H1 (cell line): ENCODE measurements at regions not wholly inside any gene's neighbourhood (a gene's known extent, or its start where the extent isn't known, plus 50 kb on each side); places are given as distances from the start of the nearest gene placed in this dataset.

ENCODE experiments used
- CTCF ChIA-PET: fragments of 300-600 bp; sonication (Branson Sonifier 250); formaldehyde crosslinking; loops from one replicate; lab custom pipeline; 2021; ENCODE audit not compliant: partially characterized antibody; lab: Charles Lee
- POLR2A ChIA-PET: fragments of 300-600 bp; sonication (Branson Sonifier 250); formaldehyde crosslinking; loops from one replicate; lab custom pipeline; 2021; ENCODE audit warnings: inconsistent platforms; ENCODE audit not compliant: partially characterized antibody; lab: Charles Lee
- DNase-seq, 2 experiments: peaks; one replicate each; pipeline versions ENCODE4 v3.0.0 to v3.0.0-alpha.2; 2010 to 2022; ENCODE audit warnings: low spot score in 2 of 2, low read depth in 1 of 2, mixed read lengths in 1 of 2
- FAIRE-seq: peaks from 2 replicates; lab custom pipeline; 2011; peaks lifted over from hg19 to GRCh38; lab: Jason Lieb, UNC
- H2AFZ ChIP-seq: 2 replicates; pipeline ENCODE4 v1.8.1; 2012; ENCODE audit warnings: low read length, inconsistent platforms
- H2AK5ac ChIP-seq: 2 replicates; pipeline ENCODE4 v1.6.1; 2013; ENCODE audit warnings: low read depth, low read length
- H2BK120ac ChIP-seq: replicated peaks from 2 replicates; pipeline ENCODE3; 2013; ENCODE audit warnings: low read depth, low read length, inconsistent platforms
- H2BK12ac ChIP-seq: 2 replicates; pipeline ENCODE4 v1.6.1; 2013; ENCODE audit warnings: low read depth, low read length
- H2BK15ac ChIP-seq: 2 replicates; pipeline ENCODE4 v1.6.1; 2013; ENCODE audit warnings: low read length
- H2BK20ac ChIP-seq: 2 replicates; pipeline ENCODE4 v1.6.1; 2013; ENCODE audit warnings: low read length
- H2BK5ac ChIP-seq: 2 replicates; pipeline ENCODE4 v1.6.1; 2013; ENCODE audit warnings: low read depth, low read length
- H3K14ac ChIP-seq: 2 replicates; pipeline ENCODE4 v1.6.1; 2013; ENCODE audit warnings: inconsistent platforms; ENCODE audit not compliant: insufficient read length
- H3K18ac ChIP-seq: 2 replicates; pipeline ENCODE4 v1.6.1; 2013; ENCODE audit warnings: low read length; ENCODE audit errors: extremely low read depth
- H3K23ac ChIP-seq: 2 replicates; pipeline ENCODE4 v1.6.1; 2013; ENCODE audit warnings: inconsistent platforms; ENCODE audit not compliant: insufficient read length
- H3K23me2 ChIP-seq: 2 replicates; pipeline ENCODE4 v1.6.1; 2013; ENCODE audit warnings: low read depth, low read length
- H3K27ac ChIP-seq: 2 replicates; pipeline ENCODE4 v1.6.1; 2011; ENCODE audit warnings: low read depth, low read length, inconsistent platforms
- H3K27me3 ChIP-seq, 4 experiments: replicated peaks in 1 of 4; 1 replicate in 1 of 4; 2 replicates in 3 of 4; pipeline versions ENCODE4 v1.6.1 to v1.8.1; 2011 to 2013; ENCODE audit warnings: low read length in 3 of 4, mild to moderate bottlenecking in 3 of 4, inconsistent platforms in 2 of 4, mixed read lengths in 2 of 4, moderate library complexity in 1 of 4; ENCODE audit not compliant: control insufficient read depth in 3 of 4, insufficient read depth in 3 of 4; ENCODE audit errors: extremely low read depth in 1 of 4
- H3K36me3 ChIP-seq, 4 experiments: 2 replicates each; pipeline versions ENCODE4 v1.6.1 to v1.8.1; 2011 to 2013; ENCODE audit warnings: mild to moderate bottlenecking in 4 of 4, low read length in 3 of 4, moderate library complexity in 2 of 4, control low read depth in 1 of 4, inconsistent platforms in 1 of 4; ENCODE audit not compliant: insufficient read depth in 4 of 4, control insufficient read depth in 2 of 4
- H3K4ac ChIP-seq: replicated peaks from 2 replicates; pipeline ENCODE3; 2013; ENCODE audit warnings: low read length, low read depth, mixed read lengths, inconsistent platforms; ENCODE audit not compliant: insufficient read length
- H3K4me1 ChIP-seq, 4 experiments: replicated peaks in 1 of 4; 1 replicate in 1 of 4; 2 replicates in 3 of 4; pipeline versions ENCODE4 v1.6.1 to v1.8.1; 2011 to 2013; ENCODE audit warnings: low read length in 3 of 4, inconsistent platforms in 2 of 4, mixed read lengths in 1 of 4; ENCODE audit not compliant: insufficient read depth in 4 of 4, control insufficient read depth in 3 of 4
- H3K4me2 ChIP-seq, 2 experiments: 2 replicates each; pipeline versions ENCODE4 v1.6.1 to v1.8.1; 2011 to 2013; ENCODE audit warnings: low read depth in 2 of 2, low read length in 2 of 2, control low read depth in 1 of 2, inconsistent platforms in 1 of 2, mild to moderate bottlenecking in 1 of 2; ENCODE audit not compliant: insufficient read depth in 1 of 2
- H3K4me3 ChIP-seq, 4 experiments: fragments of 200-600, 300-600 bp in 1 of 4; sonication (generic), shearing (Covaris generic), sonication (Bioruptor Twin) in 1 of 4; 2 replicates each; pipeline versions ENCODE4 v1.5.1 to v1.8.1; 2011 to 2016; ENCODE audit warnings: low read length in 4 of 4, low read depth in 3 of 4, control low read depth in 2 of 4, inconsistent platforms in 2 of 4, mild to moderate bottlenecking in 2 of 4, mixed read lengths in 1 of 4, moderate library complexity in 1 of 4; ENCODE audit not compliant: insufficient read depth in 2 of 4; ENCODE audit errors: extremely low read depth in 1 of 4
- H3K56ac ChIP-seq: replicated peaks from 2 replicates; pipeline ENCODE3; 2013; ENCODE audit warnings: low read depth, mild to moderate bottlenecking, mixed read lengths, low read length, inconsistent platforms; ENCODE audit not compliant: insufficient read length
- H3K79me1 ChIP-seq: 2 replicates; pipeline ENCODE4 v1.6.1; 2013; ENCODE audit warnings: low read depth, low read length, control low read depth
- H3K79me2 ChIP-seq, 2 experiments: 2 replicates each; pipeline versions ENCODE4 v1.6.1 to v1.8.1; 2012 to 2013; ENCODE audit warnings: low read length in 2 of 2, mild to moderate bottlenecking in 2 of 2, inconsistent platforms in 1 of 2; ENCODE audit not compliant: insufficient read depth in 2 of 2, control insufficient read depth in 1 of 2
- H3K9ac ChIP-seq, 4 experiments: replicated peaks in 1 of 4; 1 replicate in 1 of 4; 2 replicates in 3 of 4; pipeline versions ENCODE4 v1.6.1 to v1.8.1; 2011 to 2013; ENCODE audit warnings: low read depth in 3 of 4, low read length in 3 of 4, control low read depth in 2 of 4, mild to moderate bottlenecking in 2 of 4, moderate library complexity in 2 of 4, inconsistent platforms in 1 of 4; ENCODE audit errors: extremely low read depth in 1 of 4
- H3K9me3 ChIP-seq, 2 experiments: 2 replicates each; pipeline versions ENCODE4 v1.6.1 to v1.8.1; 2012 to 2013; ENCODE audit warnings: mild to moderate bottlenecking in 2 of 2, moderate library complexity in 2 of 2, control low read depth in 1 of 2, inconsistent platforms in 1 of 2, low read depth in 1 of 2, low read length in 1 of 2, mixed read lengths in 1 of 2; ENCODE audit not compliant: insufficient read depth in 2 of 2
- H4K20me1 ChIP-seq, 2 experiments: replicated peaks in 1 of 2; 2 replicates each; pipeline versions ENCODE3 to v1.8.1; 2011 to 2013; ENCODE audit warnings: inconsistent platforms in 2 of 2, low read length in 2 of 2, mild to moderate bottlenecking in 1 of 2; ENCODE audit not compliant: insufficient read depth in 2 of 2, control insufficient read depth in 1 of 2
- H4K5ac ChIP-seq: 2 replicates; pipeline ENCODE4 v1.6.1; 2013; ENCODE audit warnings: low read length, low read depth, mixed read lengths, inconsistent platforms; ENCODE audit not compliant: insufficient read length
- H4K8ac ChIP-seq: 2 replicates; pipeline ENCODE4 v1.8.0; 2013; ENCODE audit warnings: mild to moderate bottlenecking, moderate library complexity, low read length, inconsistent platforms; ENCODE audit not compliant: insufficient read depth; ENCODE audit errors: extremely low read depth
- H4K91ac ChIP-seq: replicated peaks from 2 replicates; pipeline ENCODE3; 2013; ENCODE audit warnings: low read length, mixed read lengths, inconsistent platforms; ENCODE audit not compliant: insufficient read length
- BCL11A ChIP-seq, 2 experiments: IDR thresholded peaks; one replicate each; pipeline ENCODE4 v1.6.1; 2011; ENCODE audit warnings: low read depth in 2 of 2, low read length in 2 of 2, mild to moderate bottlenecking in 2 of 2
- HDAC2 ChIP-seq, 2 experiments: fragments of 300-600 bp in 1 of 2; sonication (generic) in 1 of 2; IDR thresholded peaks; 2 replicates each; pipeline ENCODE4 v1.6.1; 2011 to 2012; ENCODE audit warnings: low read depth in 2 of 2, low read length in 2 of 2, mild to moderate bottlenecking in 2 of 2, moderate library complexity in 2 of 2, borderline replicate concordance in 1 of 2, inconsistent platforms in 1 of 2
- WGBS, 2 experiments: shearing (Covaris generic) in 1 of 2; methylation state at CpG; one replicate each; pipeline versions ENCODE4 v1.1.6 to v1.1.7; 2013 to 2015; ENCODE audit warnings: low lambda C conversion rate in 2 of 2, mixed read lengths in 2 of 2, inconsistent platforms in 1 of 2, low coverage in 1 of 2, missing lambda C conversion rate in 1 of 2; ENCODE audit not compliant: insufficient replicate concordance in 2 of 2, insufficient coverage in 1 of 2, insufficient read length in 1 of 2; ENCODE audit errors: extremely low coverage in 1 of 2, missing lambda C conversion rate in 1 of 2; 5-methylcytosine and 5-hydroxymethylcytosine counted together

DNA sequence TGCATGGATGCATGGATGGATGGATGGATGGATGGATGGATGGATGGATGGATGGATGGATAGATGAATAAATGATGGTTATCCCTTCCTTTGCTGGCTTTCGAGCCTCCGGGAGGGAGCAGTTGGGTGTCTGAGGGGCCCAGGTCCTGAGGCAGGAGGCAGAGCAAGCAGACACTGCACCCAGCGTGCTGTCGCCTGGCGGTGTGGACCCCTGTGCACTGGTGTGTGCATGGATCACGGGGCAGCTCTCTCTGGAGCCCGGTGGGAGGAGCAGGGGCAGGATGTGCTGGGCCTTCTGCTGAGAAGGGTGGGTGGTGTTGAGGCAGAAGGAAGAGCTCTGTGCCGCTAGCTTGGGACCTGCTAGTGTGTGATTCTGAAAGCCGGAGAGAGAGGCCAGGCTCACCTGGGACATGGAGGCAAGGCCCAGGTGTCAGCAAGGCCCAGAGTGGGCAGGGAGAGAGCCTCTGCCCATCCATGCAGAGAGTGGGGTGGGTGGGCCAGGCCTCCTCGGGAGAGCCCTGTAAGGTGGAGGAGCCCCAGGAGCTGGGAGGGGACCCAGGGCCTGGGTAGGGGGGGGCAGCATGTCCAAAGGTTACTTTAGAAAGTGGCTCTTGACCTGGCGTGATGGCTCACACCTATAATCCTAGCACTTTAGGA is 254.4 kb downstream of the BRD1 start:
- CTCF ChIA-PET: interaction anchor here (0.8 kb wide), 1 partner anchor 23 kb away, joined by 4 read pairs; no protein-coding TSS in a partner anchor
- Histone ChIP-seq H3K4me3 (no peak overlapping the region), H4K8ac (no peak overlapping the region), H3K27me3 (no peaks in the 10 kb centered on the region), H3K14ac (no peak overlapping the region), H3K4me2 (no peak overlapping the region), H2BK5ac (no peak overlapping the region), H4K5ac (no peak overlapping the region), H3K4ac (no peak overlapping the region), H2AFZ (no peak overlapping the region), H2BK120ac (no peak overlapping the region), H2BK20ac (no peak overlapping the region), H3K23me2 (peaks cover 4% of the 10 kb centered on the region; the same call in 1 of the 2 replicates), H4K20me1 (no peaks in the 10 kb centered on the region), H3K36me3 (no peaks in the 10 kb centered on the region), H3K4me1 (no peaks in the 10 kb centered on the region), H3K18ac (no peak overlapping the region), H2BK12ac (no peak overlapping the region), H3K9ac (no peak overlapping the region), H4K91ac (no peak overlapping the region), H3K79me1 (no peaks in the 10 kb centered on the region), H2AK5ac (no peak overlapping the region), H3K56ac (no peak overlapping the region), H3K27ac (no peak overlapping the region), H3K9me3 (no peaks in the 10 kb centered on the region), H3K79me2 (no peaks in the 10 kb centered on the region), H3K23ac (no peak overlapping the region), H2BK15ac (no peak overlapping the region)
- no peak for FAIRE-seq
- DNase-seq: no peak
- POLR2A ChIA-PET: no interaction called here
- WGBS, 2 experiments: 87% methylated on average over 11 of the region's 11 CpGs; no CpG with 5 or more reads in 1 of the 2 experiments
- TF ChIP-seq BCL11A (IDR thresholded peaks at IDR 0.05; ENCODE audit: low read depth in 2 of 2, low read length in 2 of 2) (no peak), HDAC2 (IDR thresholded peaks at IDR 0.05; ENCODE audit: borderline replicate concordance in 1 of 2, low read depth in 2 of 2, low read length in 2 of 2) (no peak)
